ENCODE measurements at regions not wholly inside any gene's neighbourhood (a gene's known extent, or its start where the extent isn't known, plus 50 kb on each side); places are given as distances from the start of the nearest gene placed in this dataset.

DNA sequence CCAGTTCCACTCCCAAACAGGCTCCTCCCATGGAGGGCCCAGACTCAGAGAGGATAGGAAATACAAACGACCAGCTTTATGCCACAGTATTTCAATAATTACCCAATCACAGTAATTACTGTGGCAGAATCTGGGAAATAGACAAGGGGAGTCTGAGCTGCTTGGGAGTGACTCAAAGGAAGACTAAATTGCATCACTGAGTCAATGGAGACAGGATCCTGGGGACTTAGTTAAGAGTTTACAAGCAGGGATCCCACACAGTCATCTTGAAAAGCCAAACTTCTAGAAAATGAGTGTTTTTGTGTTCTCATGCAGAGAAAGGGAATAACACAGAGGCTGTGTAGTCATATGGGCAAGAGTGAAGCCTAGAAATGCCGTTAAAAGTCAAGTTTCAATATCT lies 1142.1 kb downstream of the CNTNAP5 start:
- intact Hi-C loops (cut with micrococcal nuclease) = no loop called here
- TF ChIP-seq, protein P1, sequence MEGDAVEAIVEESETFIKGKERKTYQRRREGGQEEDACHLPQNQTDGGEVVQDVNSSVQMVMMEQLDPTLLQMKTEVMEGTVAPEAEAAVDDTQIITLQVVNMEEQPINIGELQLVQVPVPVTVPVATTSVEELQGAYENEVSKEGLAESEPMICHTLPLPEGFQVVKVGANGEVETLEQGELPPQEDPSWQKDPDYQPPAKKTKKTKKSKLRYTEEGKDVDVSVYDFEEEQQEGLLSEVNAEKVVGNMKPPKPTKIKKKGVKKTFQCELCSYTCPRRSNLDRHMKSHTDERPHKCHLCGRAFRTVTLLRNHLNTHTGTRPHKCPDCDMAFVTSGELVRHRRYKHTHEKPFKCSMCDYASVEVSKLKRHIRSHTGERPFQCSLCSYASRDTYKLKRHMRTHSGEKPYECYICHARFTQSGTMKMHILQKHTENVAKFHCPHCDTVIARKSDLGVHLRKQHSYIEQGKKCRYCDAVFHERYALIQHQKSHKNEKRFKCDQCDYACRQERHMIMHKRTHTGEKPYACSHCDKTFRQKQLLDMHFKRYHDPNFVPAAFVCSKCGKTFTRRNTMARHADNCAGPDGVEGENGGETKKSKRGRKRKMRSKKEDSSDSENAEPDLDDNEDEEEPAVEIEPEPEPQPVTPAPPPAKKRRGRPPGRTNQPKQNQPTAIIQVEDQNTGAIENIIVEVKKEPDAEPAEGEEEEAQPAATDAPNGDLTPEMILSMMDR (IDR thresholded peaks at IDR 0.05; ENCODE audit: borderline replicate concordance) = no peak

GRCh38 chr2:125167820-125168219 lies 1142.7 kb downstream of the CNTNAP5 start:
- TF ChIP-seq, protein P1 (IDR thresholded peaks at IDR 0.05; ENCODE audit: borderline replicate concordance) = no peak
- no peak overlapping the region for H3K4me3 ChIP-seq
- H3K4me1 ChIP-seq = no peaks in the 10 kb centered on the region
- no peaks in the 10 kb centered on the region for H3K27me3 ChIP-seq (ENCODE audit: low read depth)
- H3K27ac ChIP-seq (replicated peaks) = no peak overlapping the region
- H3K36me3 ChIP-seq = no peaks in the 10 kb centered on the region
- H3K9me3 ChIP-seq (replicated peaks) = no peaks in the 10 kb centered on the region
- DNase-seq = no peak
- intact Hi-C loops (cut with micrococcal nuclease) = no loop called here

More for the DNA sequence above, 1142.1 kb downstream of the CNTNAP5 start:
- no peaks in the 10 kb centered on the region for H3K4me1 ChIP-seq
- no peak for DNase-seq
- H3K27me3 ChIP-seq (ENCODE audit: low read depth) = no peaks in the 10 kb centered on the region
- no peaks in the 10 kb centered on the region for H3K9me3 ChIP-seq (replicated peaks)
- H3K4me3 ChIP-seq = no peak overlapping the region
- no peaks in the 10 kb centered on the region for H3K36me3 ChIP-seq
- H3K27ac ChIP-seq (replicated peaks) = no peak overlapping the region

DNA sequence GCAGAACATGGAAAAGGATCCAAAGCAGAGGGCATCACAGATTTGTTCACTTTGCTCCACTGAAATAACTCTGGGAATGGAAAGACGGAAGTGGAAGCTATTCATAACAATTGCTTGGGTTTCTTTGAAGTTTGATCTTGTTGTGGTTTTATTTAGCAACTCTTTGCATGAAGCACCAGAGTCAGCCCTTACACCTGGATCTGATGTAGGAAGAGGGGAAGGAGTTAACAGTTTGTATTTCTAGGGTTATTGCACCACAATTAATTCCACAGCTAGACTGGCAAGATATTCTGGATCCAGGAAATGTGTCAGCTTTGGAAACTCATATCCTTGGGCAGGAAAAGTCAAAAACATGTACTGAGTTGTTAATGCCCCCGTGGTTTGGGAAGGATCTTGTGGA lies 1143.4 kb downstream of the CNTNAP5 start:
- Histone ChIP-seq H3K27me3 (ENCODE audit: low read depth) (no peaks in the 10 kb centered on the region), H3K27ac (replicated peaks) (no peak overlapping the region), H3K9me3 (replicated peaks) (no peaks in the 10 kb centered on the region), H3K4me1 (no peaks in the 10 kb centered on the region), H3K4me3 (no peak overlapping the region), H3K36me3 (no peaks in the 10 kb centered on the region)
- TF ChIP-seq, protein P1 (IDR thresholded peaks at IDR 0.05; ENCODE audit: borderline replicate concordance) = no peak
- no peak for DNase-seq
- intact Hi-C loops (cut with micrococcal nuclease) = no loop called here

- Histone ChIP-seq H3K4me3 (no peak overlapping the region), H3K9me3 (replicated peaks) (peaks cover 5% of the 10 kb centered on the region), H3K27ac (replicated peaks) (no peak overlapping the region), H3K36me3 (no peaks in the 10 kb centered on the region), H3K27me3 (ENCODE audit: low read depth) (no peaks in the 10 kb centered on the region), H3K4me1 (no peaks in the 10 kb centered on the region)
- intact Hi-C loops (cut with micrococcal nuclease) = no loop called here
- no peak for DNase-seq
- TF ChIP-seq, protein P1 (IDR thresholded peaks at IDR 0.05; ENCODE audit: borderline replicate concordance) = no peak
Measured at GRCh38 chr2:125169022-125169763, 1144.1 kb downstream of the CNTNAP5 start.

DNA sequence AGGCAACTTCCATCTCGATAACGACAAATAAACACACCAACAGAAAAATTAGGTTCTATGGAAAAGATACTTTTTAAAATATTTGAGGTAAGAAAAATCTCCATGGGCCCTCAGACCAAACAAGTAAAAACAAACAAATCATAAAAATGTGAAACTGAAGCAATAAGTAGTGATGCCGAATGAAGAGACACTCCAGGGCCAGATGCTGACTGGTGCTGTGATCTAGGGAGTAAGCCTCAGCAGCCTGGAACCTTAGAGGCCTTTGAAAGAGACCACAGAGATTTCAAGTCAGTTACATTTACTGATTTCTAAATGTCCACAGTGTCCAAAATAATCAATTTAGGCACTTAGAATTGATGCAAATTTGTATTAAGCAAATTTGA lies 1144.7 kb downstream of the CNTNAP5 start:
- DNase-seq = no peak
- Histone ChIP-seq H3K9me3 (replicated peaks) (peaks cover 11% of the 10 kb centered on the region), H3K4me3 (no peak overlapping the region), H3K4me1 (no peaks in the 10 kb centered on the region), H3K27me3 (ENCODE audit: low read depth) (no peaks in the 10 kb centered on the region), H3K27ac (replicated peaks) (no peak overlapping the region), H3K36me3 (no peaks in the 10 kb centered on the region)
- intact Hi-C loops (cut with micrococcal nuclease) = no loop called here
- TF ChIP-seq, protein P1 (IDR thresholded peaks at IDR 0.05; ENCODE audit: borderline replicate concordance) = no peak

Data from left ventricle myocardium inferior (tissue), 1 donor.